Activated naive CD4-positive, alpha-beta T cell treated with anti-CD3 and anti-CD28 coated beads, Interleukin-2, amount 10 ng/mL, durations not matched to agents 7 days and 5 days (primary cell): ENCODE measurements at regions not wholly inside any gene's neighbourhood (a gene's known extent, or its start where the extent isn't known, plus 50 kb on each side); places are given as distances from the start of the nearest gene placed in this dataset.

Source experiments
- CTCF ChIA-PET: fragments of 350-600 bp; sonication (Branson Sonifier 250); formaldehyde crosslinking; loops from one replicate; lab custom pipeline; 2021; ENCODE audit warnings: antibody characterized with exemption; lab: Charles Lee
- DNase-seq: peaks from one replicate; pipeline ENCODE4 v3.0.0-alpha.2; 2020
- H3K27ac Mint-ChIP-seq: one replicate; pipeline ENCODE4 v1.8.0; 2021; ENCODE audit warnings: mild to moderate bottlenecking, moderate library complexity, mixed read lengths
- H3K27me3 Mint-ChIP-seq: one replicate; pipeline ENCODE4 v1.8.0; 2021; ENCODE audit warnings: mild to moderate bottlenecking, mixed read lengths
- H3K36me3 Mint-ChIP-seq: one replicate; pipeline ENCODE4 v1.8.0; 2021; ENCODE audit warnings: mixed read lengths
- H3K4me1 Mint-ChIP-seq: one replicate; pipeline ENCODE4 v1.8.0; 2021; ENCODE audit warnings: mixed read lengths
- H3K4me3 Mint-ChIP-seq: one replicate; pipeline ENCODE4 v1.8.0; 2021; ENCODE audit warnings: mild to moderate bottlenecking, moderate library complexity, mixed read lengths
- H3K9me3 Mint-ChIP-seq: one replicate; pipeline ENCODE4 v1.8.0; 2021; ENCODE audit warnings: mixed read lengths

GRCh38 chr14:83798421-83798820 lies 1731.5 kb upstream of the FLRT2 start:
- CTCF ChIA-PET: no interaction called here
- H3K9me3 Mint-ChIP-seq: peaks cover 12% of the 10 kb centered on the region
- no peak for DNase-seq

GRCh38 chr14:83799233-83799632 lies 1730.7 kb upstream of the FLRT2 start:
- Mint-ChIP-seq H3K4me1 (no peaks in the 10 kb centered on the region), H3K27ac (no peak overlapping the region), H3K27me3 (no peaks in the 10 kb centered on the region), H3K4me3 (no peak overlapping the region), H3K9me3 (peaks cover 11% of the 10 kb centered on the region), H3K36me3 (no peaks in the 10 kb centered on the region)
- DNase-seq: no peak
- CTCF ChIA-PET: no interaction called here

More at GRCh38 chr14:83798421-83798820, 1731.5 kb upstream of the FLRT2 start:
- no peak overlapping the region for H3K4me3 Mint-ChIP-seq
- no peaks in the 10 kb centered on the region for H3K36me3 Mint-ChIP-seq
- no peaks in the 10 kb centered on the region for H3K27me3 Mint-ChIP-seq
- H3K27ac Mint-ChIP-seq: no peak overlapping the region
- H3K4me1 Mint-ChIP-seq: no peaks in the 10 kb centered on the region

GRCh38 chr14:83814896-83815295 lies 1715.0 kb upstream of the FLRT2 start:
- CTCF ChIA-PET: no interaction called here
- H3K4me1 Mint-ChIP-seq: no peaks in the 10 kb centered on the region
- no peaks in the 10 kb centered on the region for H3K27me3 Mint-ChIP-seq
- no peaks in the 10 kb centered on the region for H3K36me3 Mint-ChIP-seq
- no peak for DNase-seq
- no peak overlapping the region for H3K4me3 Mint-ChIP-seq
- peaks cover 6% of the 10 kb centered on the region for H3K9me3 Mint-ChIP-seq
- H3K27ac Mint-ChIP-seq: no peak overlapping the region

DNA sequence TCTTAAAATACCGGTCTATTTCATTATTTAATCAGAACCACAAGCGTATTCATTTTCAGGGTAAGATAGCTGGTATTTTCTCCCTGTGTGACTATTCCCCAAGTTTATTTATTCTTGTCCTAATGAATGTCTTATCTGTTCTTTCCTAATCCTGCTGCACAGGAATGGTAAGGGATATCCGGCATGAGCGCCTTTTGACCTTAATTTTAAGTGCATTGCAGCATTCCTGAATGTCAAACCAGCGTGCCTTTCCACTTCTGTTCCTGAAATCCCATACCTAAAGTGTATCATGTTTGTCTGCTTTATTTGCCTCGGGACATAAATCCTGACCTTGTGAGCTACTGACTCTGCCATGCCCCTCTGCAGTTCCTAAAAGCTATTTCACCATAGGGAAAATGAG lies 1713.2 kb upstream of the FLRT2 start:
- Mint-ChIP-seq H3K27ac (no peak overlapping the region), H3K4me3 (no peak overlapping the region), H3K27me3 (no peaks in the 10 kb centered on the region), H3K4me1 (no peaks in the 10 kb centered on the region), H3K9me3 (peaks cover 8% of the 10 kb centered on the region), H3K36me3 (no peaks in the 10 kb centered on the region)
- CTCF ChIA-PET: no interaction called here
- DNase-seq: no peak

- no peaks in the 10 kb centered on the region for H3K27me3 Mint-ChIP-seq
- H3K4me3 Mint-ChIP-seq: no peak overlapping the region
- H3K36me3 Mint-ChIP-seq: no peaks in the 10 kb centered on the region
- no peak for DNase-seq
- H3K27ac Mint-ChIP-seq: no peak overlapping the region
- peaks cover 16% of the 10 kb centered on the region for H3K9me3 Mint-ChIP-seq
- H3K4me1 Mint-ChIP-seq: no peaks in the 10 kb centered on the region
- CTCF ChIA-PET: no interaction called here
These were observed 1704.1 kb upstream of the FLRT2 start for GRCh38 chr14:83825843-83826242.

- CTCF ChIA-PET: no interaction called here
- H3K27me3 Mint-ChIP-seq: no peaks in the 10 kb centered on the region
These were observed 1703.1 kb upstream of the FLRT2 start for GRCh38 chr14:83826838-83827237.

GRCh38 chr14:83827383-83827782 lies 1702.6 kb upstream of the FLRT2 start:
- DNase-seq: no peak
- Mint-ChIP-seq H3K27ac (no peak overlapping the region), H3K4me1 (no peaks in the 10 kb centered on the region), H3K27me3 (no peaks in the 10 kb centered on the region), H3K36me3 (no peaks in the 10 kb centered on the region), H3K4me3 (no peak overlapping the region), H3K9me3 (peaks cover 12% of the 10 kb centered on the region)
- CTCF ChIA-PET: no interaction called here

More at GRCh38 chr14:83826838-83827237, 1703.1 kb upstream of the FLRT2 start:
- Mint-ChIP-seq H3K27ac (no peak overlapping the region), H3K4me3 (no peak overlapping the region), H3K4me1 (no peaks in the 10 kb centered on the region), H3K36me3 (no peaks in the 10 kb centered on the region), H3K9me3 (peaks cover 13% of the 10 kb centered on the region)
- no peak for DNase-seq

DNA sequence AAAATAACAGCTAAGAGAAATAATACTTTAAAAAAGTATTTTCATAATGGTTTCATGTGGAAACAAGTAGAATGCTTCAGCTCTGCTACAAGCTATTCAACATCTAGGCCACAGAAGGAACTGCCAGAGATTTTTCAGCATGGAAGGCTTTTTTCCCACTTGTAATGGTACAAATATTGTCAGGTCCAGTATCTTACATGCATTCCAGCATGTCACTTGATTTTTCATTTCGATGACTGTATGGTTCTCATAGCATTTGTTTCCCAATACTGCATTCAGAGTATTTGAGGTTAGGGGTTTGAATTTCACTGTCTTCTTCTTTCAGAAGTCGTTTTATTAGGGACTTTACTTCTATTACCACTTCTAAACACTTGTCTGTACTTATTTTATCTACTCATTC lies 1701.5 kb upstream of the FLRT2 start:
- H3K27ac Mint-ChIP-seq: no peak overlapping the region
- DNase-seq: no peak
- CTCF ChIA-PET: no interaction called here
- H3K27me3 Mint-ChIP-seq: no peaks in the 10 kb centered on the region
- H3K4me1 Mint-ChIP-seq: no peaks in the 10 kb centered on the region
- H3K36me3 Mint-ChIP-seq: no peaks in the 10 kb centered on the region
- H3K4me3 Mint-ChIP-seq: no peak overlapping the region
- peaks cover 12% of the 10 kb centered on the region for H3K9me3 Mint-ChIP-seq

GRCh38 chr14:83830316-83830715 lies 1699.6 kb upstream of the FLRT2 start:
- Mint-ChIP-seq H3K9me3 (peaks cover 12% of the 10 kb centered on the region), H3K4me3 (no peak overlapping the region), H3K27ac (no peak overlapping the region), H3K36me3 (no peaks in the 10 kb centered on the region), H3K27me3 (no peaks in the 10 kb centered on the region), H3K4me1 (no peaks in the 10 kb centered on the region)
- DNase-seq: no peak
- CTCF ChIA-PET: no interaction called here

DNA sequence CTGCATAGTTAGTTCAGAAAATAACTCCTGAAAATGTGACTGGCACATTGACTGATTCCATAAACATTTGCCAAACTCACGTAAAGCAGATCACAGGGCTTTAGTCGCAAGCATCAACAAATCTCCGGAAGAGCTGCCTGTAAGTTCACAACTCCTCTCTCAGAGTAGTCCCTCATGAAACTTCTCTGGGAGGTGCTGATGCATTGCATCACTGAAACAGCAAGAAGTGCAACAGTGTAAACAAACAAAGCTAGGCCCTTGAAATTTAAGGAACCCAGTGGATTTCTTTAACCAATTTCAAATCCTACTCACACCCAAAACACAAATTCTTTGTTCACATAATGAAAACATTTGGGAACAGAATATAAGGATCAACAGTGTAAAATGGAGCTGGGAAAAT lies 1691.7 kb upstream of the FLRT2 start:
- no peaks in the 10 kb centered on the region for H3K4me1 Mint-ChIP-seq
- H3K27ac Mint-ChIP-seq: no peak overlapping the region
- peaks cover 4% of the 10 kb centered on the region for H3K9me3 Mint-ChIP-seq
- H3K36me3 Mint-ChIP-seq: no peaks in the 10 kb centered on the region
- H3K4me3 Mint-ChIP-seq: no peak overlapping the region
- CTCF ChIA-PET: no interaction called here
- no peak for DNase-seq
- no peaks in the 10 kb centered on the region for H3K27me3 Mint-ChIP-seq

- CTCF ChIA-PET: no interaction called here
- peaks cover 10% of the 10 kb centered on the region for H3K9me3 Mint-ChIP-seq
- DNase-seq: no peak
- H3K27me3 Mint-ChIP-seq: no peaks in the 10 kb centered on the region
- H3K27ac Mint-ChIP-seq: no peak overlapping the region
- H3K4me1 Mint-ChIP-seq: no peaks in the 10 kb centered on the region
- H3K4me3 Mint-ChIP-seq: no peak overlapping the region
- H3K36me3 Mint-ChIP-seq: no peaks in the 10 kb centered on the region
These were observed 1687.4 kb upstream of the FLRT2 start for GRCh38 chr14:83842547-83842946.

DNA sequence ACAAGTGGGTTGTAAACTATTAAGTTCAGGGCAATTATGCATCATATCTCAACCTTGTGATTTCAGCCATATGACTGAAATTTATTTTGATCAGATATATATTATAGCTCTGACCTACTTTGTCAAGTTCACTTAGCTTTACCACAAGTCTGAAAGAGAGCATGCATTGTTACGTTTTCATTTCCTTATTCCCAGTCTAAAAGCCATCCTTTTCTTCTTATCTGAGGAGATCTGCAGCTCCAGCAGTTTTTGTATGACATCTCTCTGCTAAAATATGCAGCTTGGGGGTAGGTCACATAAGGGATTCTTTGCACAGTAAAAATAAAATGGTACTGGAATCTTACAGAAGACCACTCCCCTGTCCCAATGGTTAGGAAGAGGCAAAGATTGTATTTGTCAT lies 1682.8 kb upstream of the FLRT2 start:
- no peak overlapping the region for H3K4me3 Mint-ChIP-seq
- CTCF ChIA-PET: no interaction called here
- DNase-seq: no peak
- no peak overlapping the region for H3K27ac Mint-ChIP-seq
- H3K4me1 Mint-ChIP-seq: no peaks in the 10 kb centered on the region
- no peaks in the 10 kb centered on the region for H3K27me3 Mint-ChIP-seq
- no peaks in the 10 kb centered on the region for H3K36me3 Mint-ChIP-seq
- peaks cover 16% of the 10 kb centered on the region for H3K9me3 Mint-ChIP-seq

- H3K4me1 Mint-ChIP-seq: no peaks in the 10 kb centered on the region
- CTCF ChIA-PET: no interaction called here
- no peak for DNase-seq
- peaks cover 19% of the 10 kb centered on the region for H3K9me3 Mint-ChIP-seq
- H3K36me3 Mint-ChIP-seq: no peaks in the 10 kb centered on the region
- no peak overlapping the region for H3K4me3 Mint-ChIP-seq
- H3K27me3 Mint-ChIP-seq: no peaks in the 10 kb centered on the region
- H3K27ac Mint-ChIP-seq: no peak overlapping the region
These were observed 1679.9 kb upstream of the FLRT2 start for GRCh38 chr14:83850092-83850491.

GRCh38 chr14:83856334-83856733 lies 1673.6 kb upstream of the FLRT2 start:
- DNase-seq: no peak
- Mint-ChIP-seq H3K9me3 (peaks cover 20% of the 10 kb centered on the region), H3K4me3 (no peak overlapping the region), H3K4me1 (no peaks in the 10 kb centered on the region), H3K36me3 (no peaks in the 10 kb centered on the region), H3K27ac (no peak overlapping the region), H3K27me3 (no peaks in the 10 kb centered on the region)
- CTCF ChIA-PET: no interaction called here

GRCh38 chr14:83860631-83861155 lies 1669.3 kb upstream of the FLRT2 start:
- no peak for DNase-seq
- no peaks in the 10 kb centered on the region for H3K36me3 Mint-ChIP-seq
- H3K27ac Mint-ChIP-seq: no peak overlapping the region
- no peak overlapping the region for H3K4me3 Mint-ChIP-seq
- H3K27me3 Mint-ChIP-seq: no peaks in the 10 kb centered on the region
- peaks cover 10% of the 10 kb centered on the region for H3K9me3 Mint-ChIP-seq
- H3K4me1 Mint-ChIP-seq: no peaks in the 10 kb centered on the region
- CTCF ChIA-PET: no interaction called here
